Motor neuron (in vitro differentiated cells): ENCODE measurements at regions not wholly inside any gene's neighbourhood (a gene's known extent, or its start where the extent isn't known, plus 50 kb on each side); places are given as distances from the start of the nearest gene placed in this dataset.
A peak's percentile ranks its signal among the peaks of the same experiment; 100 is the strongest.

Experiments used
- ATAC-seq, 8 experiments: fragments of 200-7000 bp; cut with Tn5 transposase; replicated peaks in 6 of 8; 2 replicates each; pipeline ENCODE4 v1.8.0; 2021; ENCODE audit warnings: mild to moderate bottlenecking in 8 of 8, moderate library complexity in 8 of 8
- H3K27ac ChIP-seq, 2 donors: fragments of 250-450 bp; sonication (Bioruptor Pico); 2 replicates each; pipeline ENCODE4 v1.9.0; 2021; ENCODE audit warnings: antibody characterized with exemption in 2 of 2, mild to moderate bottlenecking in 2 of 2, moderate library complexity in 1 of 2
- H3K4me1 ChIP-seq, 2 donors: fragments of 250-450 bp; sonication (Bioruptor Pico); replicated peaks in 1 of 2; 2 replicates each; pipeline ENCODE4 v1.6.1; 2021; ENCODE audit warnings: antibody characterized with exemption in 2 of 2, mild to moderate bottlenecking in 2 of 2, moderate library complexity in 1 of 2
- H3K4me3 ChIP-seq, 5 donors: fragments of 250-450 bp; sonication (Bioruptor Pico); 2 replicates each; pipeline ENCODE4 v1.9.0; 2021; ENCODE audit warnings: antibody characterized with exemption in 5 of 5, mild to moderate bottlenecking in 5 of 5, moderate library complexity in 4 of 5
- WGBS, 10 experiments: fragments of 450-650 bp; shearing (Covaris generic); methylation state at CpG; one replicate each; pipeline ENCODE4 v1.0.0; 2022; 5-methylcytosine and 5-hydroxymethylcytosine counted together
- in situ Hi-C, 9 experiments: fragments of 400-800 bp; cut with MboI; loops; one replicate each; pipeline ENCODE4 v1.15.0; 2021; ENCODE audit warnings: low sequenced_read_pairs in 9 of 9, low pct_unique_long_range_greater_than_20kb in 2 of 9; ENCODE audit not compliant: unreplicated experiment in 9 of 9

- no peak overlapping the region for H3K4me3 ChIP-seq
- no peaks in the 10 kb centered on the region for H3K4me1 ChIP-seq
- ATAC-seq, result peak in 2 of 8 experiments; percentile 28 to 81
- H3K27ac ChIP-seq, result no peak overlapping the region
- in situ Hi-C loops, result no loop called here
- 29 to 100% (median 80%) methylated on average over 2 to 5 of the region's 5 CpGs for WGBS, 10 experiments
Observed at GRCh38 chr21:14321042-14321441, 61.9 kb downstream of the HSPA13 start.

GRCh38 chr21:14319805-14320204 is 63.1 kb downstream of the HSPA13 start:
- Histone ChIP-seq H3K4me3 (no peak overlapping the region), H3K27ac (no peak overlapping the region), H3K4me1 (no peaks in the 10 kb centered on the region)
- 0 to 80% methylated on average over 1 of the region's 1 CpG; no CpG with 5 or more reads in 8 of the 10 experiments for WGBS, 10 experiments
- in situ Hi-C loops, result no loop called here
- no peak for ATAC-seq

- 35 to 89% (median 58%) methylated on average over 1 to 2 of the region's 2 CpGs; no CpG with 5 or more reads in 1 of the 10 experiments for WGBS, 10 experiments
- in situ Hi-C loops, result no loop called here
Observed at GRCh38 chr21:14318578-14318977, 64.4 kb downstream of the HSPA13 start.

GRCh38 chr21:14317507-14317906 is 65.4 kb downstream of the HSPA13 start:
- no peak overlapping the region for H3K4me3 ChIP-seq
- ATAC-seq, result no peak
- in situ Hi-C loops, result no loop called here
- H3K4me1 ChIP-seq, result no peaks in the 10 kb centered on the region
- H3K27ac ChIP-seq, result no peak overlapping the region
- WGBS, 10 experiments, result 28 to 90% (median 70%) methylated on average over 1 to 4 of the region's 4 CpGs

More at GRCh38 chr21:14318578-14318977, 64.4 kb downstream of the HSPA13 start:
- H3K27ac ChIP-seq, result no peak overlapping the region
- H3K4me3 ChIP-seq, result no peak overlapping the region
- no peak for ATAC-seq
- no peaks in the 10 kb centered on the region for H3K4me1 ChIP-seq

- H3K4me1 ChIP-seq, result no peaks in the 10 kb centered on the region
- in situ Hi-C loops, result no loop called here
- WGBS, 10 experiments, result 5 to 83% (median 63%) methylated on average over 5 to 8 of the region's 8 CpGs
- H3K4me3 ChIP-seq, result no peak overlapping the region
- no peak overlapping the region for H3K27ac ChIP-seq
- peak in 3 of 8 experiments; percentile 38 to 66 (median 55) for ATAC-seq
Observed at GRCh38 chr21:14313300-14313699, 69.6 kb downstream of the HSPA13 start.

- no peak for ATAC-seq
- WGBS, 10 experiments, result 0 to 100% (median 54%) methylated on average over 1 of the region's 1 CpG; no CpG with 5 or more reads in 1 of the 10 experiments
- Histone ChIP-seq H3K4me3 (no peak overlapping the region), H3K4me1 (no peaks in the 10 kb centered on the region), H3K27ac (no peak overlapping the region)
- in situ Hi-C loops, result no loop called here
Observed at GRCh38 chr21:14312871-14313270, 70.1 kb downstream of the HSPA13 start.

GRCh38 chr21:14308234-14308633 is 74.7 kb downstream of the HSPA13 start:
- no peaks in the 10 kb centered on the region for H3K4me1 ChIP-seq
- no peak overlapping the region for H3K27ac ChIP-seq
- ATAC-seq, result no peak
- in situ Hi-C loops, result no loop called here
- 29 to 86% (median 74%) methylated on average over 4 to 5 of the region's 5 CpGs for WGBS, 10 experiments
- H3K4me3 ChIP-seq, result no peak overlapping the region

- 0 to 87% (median 56%) methylated on average over 3 to 5 of the region's 5 CpGs for WGBS, 10 experiments
- in situ Hi-C loops, result no loop called here
- Histone ChIP-seq H3K27ac (no peak overlapping the region), H3K4me3 (no peak overlapping the region), H3K4me1 (no peaks in the 10 kb centered on the region)
- peak in 1 of 8 experiments; percentile 27 for ATAC-seq
Observed at GRCh38 chr21:14306126-14306907, 76.6 kb downstream of the HSPA13 start.

GRCh38 chr21:14303731-14304488 is 79.0 kb downstream of the HSPA13 start:
- Histone ChIP-seq H3K27ac (no peak overlapping the region), H3K4me1 (no peaks in the 10 kb centered on the region), H3K4me3 (no peak overlapping the region)
- no peak for ATAC-seq
- in situ Hi-C loops, result no loop called here
- WGBS, 10 experiments, result 31 to 100% (median 76%) methylated on average over 1 to 8 of the region's 8 CpGs

GRCh38 chr21:14300074-14300473 is 82.9 kb downstream of the HSPA13 start:
- no peak for ATAC-seq
- in situ Hi-C loops, result no loop called here
- no peaks in the 10 kb centered on the region for H3K4me1 ChIP-seq
- 88 to 100% (median 100%) methylated on average over 1 of the region's 1 CpG; no CpG with 5 or more reads in 4 of the 10 experiments for WGBS, 10 experiments
- no peak overlapping the region for H3K4me3 ChIP-seq
- H3K27ac ChIP-seq, result no peak overlapping the region

GRCh38 chr21:14290576-14290975 is 74.6 kb downstream of the RBM11 start:
- Histone ChIP-seq H3K4me1 (no peaks in the 10 kb centered on the region), H3K27ac (no peak overlapping the region), H3K4me3 (no peak overlapping the region)
- WGBS, 10 experiments, result 48 to 100% (median 75%) methylated on average over 1 to 4 of the region's 4 CpGs
- ATAC-seq, result no peak
- in situ Hi-C loops, result no loop called here

GRCh38 chr21:14288922-14289321 is 73.0 kb downstream of the RBM11 start:
- in situ Hi-C loops, result no loop called here

GRCh38 chr21:14285147-14285761 is 69.3 kb downstream of the RBM11 start:
- no peak overlapping the region for H3K4me3 ChIP-seq
- in situ Hi-C loops, result no loop called here
- no peak for ATAC-seq
- H3K27ac ChIP-seq, result no peak overlapping the region
- 49 to 100% (median 93%) methylated on average over 1 to 2 of the region's 2 CpGs; no CpG with 5 or more reads in 2 of the 10 experiments for WGBS, 10 experiments
- H3K4me1 ChIP-seq, result no peaks in the 10 kb centered on the region

More at GRCh38 chr21:14288922-14289321, 73.0 kb downstream of the RBM11 start:
- ATAC-seq, result peak in 3 of 8 experiments; percentile 45 to 89 (median 84)
- H3K4me3 ChIP-seq, result no peak overlapping the region
- no peaks in the 10 kb centered on the region for H3K4me1 ChIP-seq
- no peak overlapping the region for H3K27ac ChIP-seq
- 0 to 80% (median 40%) methylated on average over 1 to 3 of the region's 3 CpGs; no CpG with 5 or more reads in 1 of the 10 experiments for WGBS, 10 experiments
